Activated naive CD4-positive, alpha-beta T cell treated with Interleukin-2 at 50 U/mL for 16 hours (primary cell): ENCODE measurements at regions not wholly inside any gene's neighbourhood (a gene's known extent, or its start where the extent isn't known, plus 50 kb on each side); places are given as distances from the start of the nearest gene placed in this dataset.
A peak's percentile ranks its signal among the peaks of the same experiment; 100 is the strongest.

ENCODE experiments used
- DNase-seq: peaks from one replicate; pipeline ENCODE4 v3.0.0-alpha.2; 2020

GRCh38 chr17:77668518-77668917, 290.0 kb upstream of the TNRC6C start:
- no peak for DNase-seq

DNA sequence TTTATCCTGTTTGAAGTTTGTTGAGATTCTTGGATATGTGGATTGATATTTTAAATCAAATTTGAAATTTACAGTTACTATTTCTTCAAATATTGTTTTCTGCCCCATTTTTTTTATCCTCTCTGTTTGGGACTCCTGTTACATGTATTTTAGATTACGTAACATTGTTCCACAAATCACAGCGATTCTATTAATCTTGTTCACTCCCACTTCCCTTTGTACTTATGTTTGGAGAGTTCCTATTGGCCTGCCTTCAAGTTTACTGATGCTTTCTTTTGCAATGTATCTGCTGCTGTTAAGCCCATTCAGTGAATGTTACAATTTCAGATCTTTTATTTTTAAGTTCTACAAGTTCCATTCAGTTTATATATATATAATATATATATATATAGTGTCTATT, 288.3 kb upstream of the TNRC6C start:
- no peak for DNase-seq

GRCh38 chr17:77674358-77674757, 284.1 kb upstream of the TNRC6C start:
- no peak for DNase-seq

DNA sequence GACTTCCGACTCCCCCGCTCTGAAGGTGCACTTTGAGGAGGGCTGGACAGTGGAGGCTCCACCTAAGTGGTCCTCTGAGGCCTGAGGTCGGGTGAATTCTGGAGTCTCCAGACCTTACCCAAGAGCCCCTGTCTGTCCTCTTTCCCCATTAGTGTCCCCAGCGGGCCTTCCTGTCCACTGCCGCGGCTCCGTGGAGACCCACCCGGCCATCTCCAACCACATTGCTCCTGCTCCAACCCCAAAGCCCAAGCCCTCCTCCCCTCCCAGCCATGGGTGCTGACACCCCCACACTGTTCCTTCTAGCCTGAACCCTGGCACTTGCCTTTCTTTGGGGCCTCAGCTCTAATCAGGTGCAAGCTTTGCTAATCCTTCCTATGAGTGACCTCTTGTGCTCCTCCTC, 283.1 kb upstream of the TNRC6C start:
- no peak for DNase-seq

DNA sequence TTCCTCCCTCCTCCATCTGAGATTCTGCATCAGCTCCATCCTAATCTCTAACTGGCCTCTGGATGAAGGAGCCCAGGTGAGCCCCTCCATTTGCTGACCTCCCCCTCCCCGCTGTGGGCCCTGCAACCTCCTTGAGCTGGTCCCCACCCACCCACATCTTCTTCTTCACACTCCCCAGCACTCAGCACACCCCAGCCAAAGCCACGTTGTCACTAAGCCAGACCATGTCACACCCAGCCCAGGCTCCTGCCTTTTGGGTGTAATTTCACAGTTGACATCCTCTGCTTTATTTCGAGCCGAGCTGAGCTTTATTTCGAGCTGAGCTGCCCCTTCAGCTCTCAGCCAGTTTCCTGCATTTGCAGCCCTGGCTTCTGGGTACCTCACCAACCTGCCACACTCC, 282.7 kb upstream of the TNRC6C start:
- no peak for DNase-seq

DNA sequence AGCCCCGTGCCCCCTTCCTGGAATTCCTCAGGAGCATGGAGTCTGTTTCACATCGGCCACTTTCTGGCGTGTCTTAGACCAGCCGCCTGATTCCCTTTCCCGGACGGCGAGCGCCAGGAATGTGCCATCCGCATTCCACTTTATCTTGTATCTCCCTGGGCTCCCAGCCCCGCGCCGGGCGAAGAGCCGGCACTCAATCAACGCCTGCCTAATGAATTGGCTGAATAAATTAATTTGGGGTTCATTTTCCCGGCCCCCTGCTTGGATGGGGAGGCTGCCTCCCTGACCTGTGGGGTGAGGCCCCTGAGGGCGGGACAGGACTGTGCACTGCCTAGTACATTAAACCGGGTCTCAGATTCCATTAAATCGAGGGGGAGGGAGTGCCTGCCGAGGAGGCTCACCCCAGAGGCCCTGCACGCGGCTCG, 282.3 kb upstream of the TNRC6C start:
- no peak for DNase-seq

GRCh38 chr17:77677211-77677610, 281.3 kb upstream of the TNRC6C start:
- DNase-seq, result no peak

DNA sequence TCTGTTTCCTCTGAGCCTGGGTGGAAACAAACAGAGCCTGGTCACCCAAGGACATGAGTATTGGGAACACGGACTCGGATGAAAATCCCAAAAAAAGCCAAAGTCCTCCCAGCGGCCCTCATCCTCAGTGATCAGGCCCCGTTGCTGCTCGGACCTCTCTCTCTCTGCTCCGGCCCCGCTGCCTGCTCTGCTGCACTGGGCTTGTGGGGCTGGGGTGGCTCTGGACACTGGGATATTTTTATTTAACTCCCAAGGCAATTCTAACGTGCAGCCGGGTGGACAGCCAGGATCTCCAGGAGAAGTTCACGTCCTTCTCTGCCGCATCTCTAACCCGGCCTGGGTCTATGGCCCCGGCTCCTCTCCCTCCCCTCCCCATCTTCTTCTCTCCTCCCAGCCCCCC, 280.9 kb upstream of the TNRC6C start:
- no peak for DNase-seq

- DNase-seq, result no peak
Observed at GRCh38 chr17:77679589-77679988, 278.9 kb upstream of the TNRC6C start.

DNA sequence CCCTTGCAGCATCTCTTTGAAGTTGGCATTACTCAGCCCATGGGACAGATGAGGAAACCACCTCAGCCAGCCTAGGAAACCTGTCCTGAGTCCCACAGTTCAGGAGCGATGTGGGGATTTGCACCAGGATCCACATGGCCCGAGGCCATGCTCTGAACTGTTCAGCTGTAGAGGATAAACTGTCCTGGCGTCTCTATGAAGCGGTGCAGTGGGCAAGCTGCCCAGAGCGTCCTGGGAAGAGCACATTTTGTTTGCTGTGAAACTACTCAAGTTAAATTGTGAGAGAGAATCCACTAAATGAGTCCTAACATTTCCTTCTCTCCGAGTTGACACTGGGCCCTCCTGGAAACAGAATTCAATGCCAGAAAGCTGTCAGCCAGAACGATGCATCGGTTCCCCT, 276.6 kb upstream of the TNRC6C start:
- no peak for DNase-seq

DNA sequence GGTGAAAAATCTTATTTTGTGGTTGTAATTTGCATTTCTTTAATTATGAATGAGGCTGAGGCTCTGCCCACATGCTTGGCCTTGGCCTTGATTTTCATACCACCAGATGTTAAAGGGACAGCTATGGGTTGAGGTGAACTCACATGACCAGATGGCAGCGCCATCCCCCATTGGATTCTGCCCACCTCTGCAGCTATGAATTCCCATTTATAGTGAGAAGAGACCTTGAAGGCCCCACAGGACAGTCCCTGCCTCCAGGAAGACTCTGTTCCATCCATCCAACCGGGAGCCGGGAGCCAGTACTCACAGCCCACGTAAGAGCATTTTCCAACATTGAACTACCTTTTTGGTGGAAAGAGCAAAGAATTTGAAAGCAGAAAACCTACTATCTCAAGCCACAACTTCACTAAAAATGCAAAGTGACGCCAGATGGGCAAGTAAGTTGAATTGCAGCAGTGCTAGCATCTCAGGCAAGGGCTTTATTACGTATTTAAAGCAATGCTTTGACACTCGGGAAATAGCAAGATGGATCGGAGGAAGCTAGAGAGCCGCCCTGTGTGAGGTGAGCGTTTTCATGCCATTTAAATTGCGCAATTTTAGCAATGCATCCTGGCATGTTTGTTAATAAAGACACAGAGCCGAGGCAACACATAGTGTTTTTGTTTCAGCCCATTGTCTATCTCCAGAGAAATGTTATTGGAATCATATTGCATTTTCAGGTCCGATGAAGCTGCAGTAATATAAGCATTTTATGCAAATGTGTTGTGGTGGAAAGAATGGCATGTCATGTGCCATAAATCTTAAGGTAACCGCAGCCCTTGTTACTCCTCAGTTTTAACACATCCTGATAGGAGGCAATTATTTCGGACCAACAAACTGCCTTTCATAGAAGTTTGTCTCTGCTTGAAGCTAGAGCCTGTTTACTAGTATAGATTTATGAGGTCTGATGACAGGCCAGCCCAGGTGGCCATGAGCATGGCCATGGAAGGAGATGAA, 273.4 kb upstream of the TNRC6C start:
- no peak for DNase-seq

DNA sequence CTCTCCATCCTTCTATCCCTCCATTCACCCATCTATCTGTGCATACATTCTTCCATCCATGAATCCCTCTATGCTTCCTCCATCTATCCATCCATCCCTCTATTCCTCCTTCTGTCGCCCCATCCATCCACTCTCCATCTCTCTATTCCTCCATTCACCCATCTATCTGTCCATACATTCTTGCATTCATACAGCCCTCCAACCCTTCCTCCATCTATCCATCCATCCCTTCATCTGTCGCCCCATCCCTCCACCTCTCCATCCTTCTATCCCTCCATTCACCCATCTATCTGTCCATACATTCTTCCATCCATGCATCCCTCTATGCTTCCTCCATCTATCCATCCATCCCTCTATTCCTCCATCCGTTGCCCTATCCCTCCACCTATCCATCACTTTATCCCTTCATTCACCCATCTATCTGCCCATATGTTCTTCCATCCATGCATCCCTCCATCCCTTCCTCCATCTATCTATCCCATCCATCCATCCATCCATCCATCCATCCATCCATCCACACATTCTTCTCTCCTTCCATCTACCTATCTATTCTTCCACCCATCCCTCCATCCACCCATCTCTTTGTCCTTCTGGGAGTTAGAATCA, 272.5 kb upstream of the TNRC6C start:
- DNase-seq, result no peak

- DNase-seq, result no peak
Observed at GRCh38 chr17:77686903-77687302, 271.6 kb upstream of the TNRC6C start.

- DNase-seq, result no peak
Observed at GRCh38 chr17:77687417-77687816, 271.1 kb upstream of the TNRC6C start.

DNA sequence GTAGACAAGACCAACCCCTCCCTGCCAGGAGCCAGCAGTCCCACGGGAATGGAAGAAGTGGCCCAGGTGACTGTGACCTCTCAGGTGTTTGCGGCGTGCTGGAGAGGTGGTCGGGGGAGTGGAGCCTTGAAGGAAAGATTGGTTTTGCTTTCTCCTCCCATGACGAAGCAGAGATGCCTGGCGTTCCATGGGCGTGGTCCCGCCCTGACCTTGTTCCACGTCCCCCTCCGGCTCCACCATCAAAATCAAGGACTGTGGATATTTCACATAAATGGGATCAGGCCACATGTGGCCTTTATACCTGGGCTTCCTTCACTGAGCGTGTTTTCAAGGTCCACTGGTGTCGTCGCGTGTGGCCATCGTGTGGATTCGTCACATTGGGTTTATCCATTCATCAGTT, 270.6 kb upstream of the TNRC6C start:
- DNase-seq, result no peak

GRCh38 chr17:77688369-77688768, 270.1 kb upstream of the TNRC6C start:
- DNase-seq, result no peak

DNA sequence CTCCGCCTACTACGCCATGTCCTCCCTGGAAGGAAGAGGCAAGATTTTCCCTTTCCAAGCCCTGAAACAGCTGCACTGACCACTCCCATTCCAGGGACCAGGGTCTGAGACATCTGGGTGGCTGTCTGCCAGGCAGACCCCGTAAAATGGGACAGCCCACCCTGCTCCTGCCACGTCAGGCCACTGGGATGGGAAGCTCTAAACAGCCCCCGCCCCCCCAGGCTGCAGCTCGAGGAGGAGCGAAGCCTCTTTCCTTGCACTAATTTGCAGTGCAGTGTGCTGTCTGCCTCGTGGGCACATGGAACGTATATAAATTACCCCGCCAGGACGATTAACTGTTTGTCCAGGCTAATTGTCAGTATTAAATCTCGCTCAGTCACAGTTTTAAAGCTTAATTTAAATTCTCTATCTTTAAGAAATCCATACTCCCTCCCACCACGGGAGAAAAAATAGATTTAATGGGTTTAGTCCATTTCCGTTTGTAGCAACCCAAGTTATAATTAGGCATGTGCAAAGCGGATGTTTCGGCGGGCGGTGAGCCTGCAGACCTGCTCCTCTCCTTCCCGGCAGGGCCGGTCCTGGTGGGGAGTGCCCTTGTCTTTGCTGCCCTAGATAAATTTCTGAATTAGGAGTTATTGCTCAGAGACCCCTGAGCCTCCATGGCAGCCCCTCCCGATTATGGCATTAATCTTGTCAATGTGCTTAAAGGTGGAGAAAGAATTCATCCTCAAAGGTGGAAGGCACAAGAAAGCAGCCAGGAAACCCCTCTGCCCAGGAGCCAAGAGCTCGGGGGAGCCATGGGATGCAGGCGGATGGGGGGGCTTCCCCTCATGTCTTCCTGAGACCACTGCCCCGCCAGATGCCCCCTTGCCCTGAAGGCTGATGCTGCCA, 268.0 kb upstream of the TNRC6C start:
- no peak for DNase-seq

DNA sequence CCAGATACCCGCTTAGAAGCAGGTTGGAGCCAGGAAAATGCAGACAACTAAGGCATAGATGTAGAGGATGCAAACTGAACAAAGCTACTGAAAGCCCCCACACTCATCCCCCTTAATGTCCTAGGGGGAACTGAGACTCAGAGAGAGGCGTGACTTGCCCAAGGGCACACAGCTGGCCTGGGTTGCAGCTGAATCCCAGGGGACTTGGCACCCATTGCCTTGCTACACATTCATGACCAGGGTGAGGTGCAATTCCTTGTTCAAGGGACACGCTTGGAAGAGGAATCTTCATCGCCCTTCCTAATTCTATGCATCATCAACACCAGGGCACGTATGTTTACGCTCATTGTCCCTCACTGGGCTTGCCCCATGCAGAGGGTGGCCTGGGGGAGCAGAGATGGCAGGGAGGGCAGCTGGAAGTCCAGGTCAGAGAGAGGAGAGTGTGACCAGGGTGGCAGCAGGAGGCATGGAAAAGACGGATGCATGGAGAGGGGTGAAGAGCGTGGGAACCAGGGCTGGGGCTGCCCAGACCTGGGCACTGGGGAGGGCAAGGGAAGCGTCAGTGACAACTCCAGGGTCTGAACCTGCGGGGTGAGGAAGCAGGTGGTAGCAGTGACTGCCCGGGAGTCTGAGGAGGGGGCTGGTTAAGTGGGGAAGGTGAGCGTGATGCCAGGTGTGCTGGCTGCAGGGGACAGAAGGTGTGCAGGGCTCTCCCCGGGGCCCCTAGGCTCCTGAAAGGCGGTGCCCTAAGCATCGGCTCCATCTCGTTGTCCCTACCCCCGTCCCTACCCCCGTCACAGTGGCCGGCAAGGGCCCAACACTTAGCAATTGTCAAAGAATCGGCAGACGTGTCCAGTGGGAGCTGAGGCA, 267.1 kb upstream of the TNRC6C start:
- DNase-seq, result no peak

DNA sequence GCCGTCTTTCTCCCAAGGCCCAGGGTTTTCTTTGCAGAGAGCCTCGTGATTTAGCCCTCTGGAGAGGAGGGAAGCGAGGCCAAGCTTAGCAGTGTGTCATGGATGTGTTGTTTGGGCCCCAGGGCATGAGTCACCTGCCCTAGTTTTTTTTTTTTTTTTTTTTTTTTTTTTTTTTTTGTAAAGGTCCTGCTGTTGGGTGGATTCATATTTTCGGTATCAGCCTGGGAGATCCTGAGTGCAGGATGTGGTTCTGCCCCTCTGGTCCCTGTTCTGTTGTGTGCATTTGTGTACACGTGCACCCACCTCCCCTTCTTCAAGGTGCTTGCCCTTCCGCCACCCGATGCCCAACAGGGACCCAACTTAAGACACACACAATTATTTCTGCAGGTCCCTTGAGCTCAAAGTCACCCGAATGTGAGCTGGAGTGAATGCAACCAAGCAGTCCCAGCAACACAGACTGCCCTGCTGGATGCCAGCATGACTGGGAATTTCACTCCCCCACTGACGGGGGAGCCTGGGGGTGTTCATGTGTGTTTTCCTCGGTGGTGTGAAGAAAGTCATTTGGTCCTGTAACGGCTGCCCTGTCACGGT, 265.8 kb upstream of the TNRC6C start:
- DNase-seq, result peak; percentile 33

DNA sequence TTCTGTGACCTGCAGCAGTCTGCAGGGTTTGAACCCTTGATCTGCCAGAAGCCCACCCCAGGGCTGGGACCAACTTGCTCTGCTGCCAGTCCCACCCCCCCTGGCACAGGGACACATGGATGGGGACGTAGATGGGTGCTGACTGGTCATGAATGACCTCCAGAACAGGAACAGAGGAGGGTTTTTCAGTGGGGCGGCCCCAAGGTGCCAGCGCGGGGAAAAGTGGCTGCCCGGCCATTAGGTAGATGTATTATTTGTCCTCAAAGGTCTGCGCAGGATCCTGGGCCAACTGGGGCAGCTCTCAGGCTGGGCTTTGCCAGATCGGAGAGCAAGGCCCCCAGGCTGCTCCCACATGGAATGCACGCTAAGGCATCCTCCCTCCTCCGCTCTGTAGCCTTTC, 265.2 kb upstream of the TNRC6C start:
- DNase-seq, result no peak

DNA sequence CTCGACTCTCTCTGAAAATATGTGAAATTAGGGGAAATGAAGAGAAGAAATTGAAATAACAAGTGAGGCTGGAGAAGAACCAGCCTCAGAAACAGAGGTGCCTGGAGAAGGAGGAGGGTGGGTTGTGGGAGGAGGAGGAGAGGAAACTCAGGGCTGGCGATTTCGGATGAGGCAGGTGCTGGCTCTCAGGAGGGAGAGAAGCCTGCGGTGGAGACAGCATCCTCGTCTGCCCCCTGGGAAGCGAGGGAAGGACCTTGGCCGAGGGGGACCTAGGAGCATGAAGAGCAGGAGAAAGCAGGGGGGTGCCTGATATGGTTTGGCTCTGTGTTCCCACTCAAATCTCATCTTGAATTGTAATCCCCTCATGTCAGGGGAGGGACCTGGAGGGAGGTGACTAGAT, 264.7 kb upstream of the TNRC6C start:
- no peak for DNase-seq
